A673 (cell line): ENCODE measurements at regions not wholly inside any gene's neighbourhood (a gene's known extent, or its start where the extent isn't known, plus 50 kb on each side); places are given as distances from the start of the nearest gene placed in this dataset.

Experiments used
- BruUV-seq: library from RNA; stranded (reverse); fragments of 400-500 nt; replicated peaks from 2 replicates; lab custom pipeline; 2021; lab: Mats Ljungman, UMichigan
- CTCF ChIA-PET: fragments of 300-600 bp; sonication (Branson Sonifier 250); formaldehyde crosslinking; loops from one replicate; lab custom pipeline; 2022; ENCODE audit warnings: antibody characterized with exemption; lab: Charles Lee
- POLR2A ChIA-PET: fragments of 300-600 bp; sonication (Branson Sonifier 250); formaldehyde crosslinking; loops from one replicate; lab custom pipeline; 2022; ENCODE audit warnings: antibody characterized with exemption; ENCODE audit not compliant: low non-redundant PET; lab: Charles Lee
- DNase-seq: peaks from one replicate; pipeline ENCODE4 v3.0.0-alpha.2; 2015; ENCODE audit warnings: low spot score
- H3K27ac ChIP-seq: fragments of 200-600 bp; sonication (generic); 2 replicates; pipeline ENCODE4 v1.5.1; 2016; ENCODE audit warnings: mixed run types, low read depth, mild to moderate bottlenecking, mixed read lengths, antibody characterized with exemption, low read length; ENCODE audit not compliant: poor library complexity, severe bottlenecking
- H3K27me3 ChIP-seq: fragments of 200-600 bp; sonication (generic); replicated peaks from 2 replicates; pipeline ENCODE4 v1.6.1; 2017; ENCODE audit warnings: mixed run types, low read depth, mild to moderate bottlenecking, mixed read lengths, antibody characterized with exemption, low read length; ENCODE audit not compliant: insufficient read depth, poor library complexity
- H3K36me3 ChIP-seq: fragments of 200-600 bp; sonication (generic); 2 replicates; pipeline ENCODE4 v1.6.1; 2016; ENCODE audit warnings: mixed run types, mild to moderate bottlenecking, mixed read lengths, antibody characterized with exemption, low read length; ENCODE audit not compliant: insufficient read depth, poor library complexity, severe bottlenecking
- H3K4me1 ChIP-seq: fragments of 200-600 bp; sonication (generic); 2 replicates; pipeline ENCODE4 v1.6.1; 2017; ENCODE audit warnings: mixed run types, mild to moderate bottlenecking, mixed read lengths, antibody characterized with exemption, low read length; ENCODE audit not compliant: insufficient read depth, poor library complexity, severe bottlenecking
- H3K4me3 ChIP-seq: fragments of 200-600 bp; sonication (generic); 2 replicates; pipeline ENCODE4 v1.5.1; 2016; ENCODE audit warnings: low read depth, mixed run types, mild to moderate bottlenecking, mixed read lengths, low read length; ENCODE audit not compliant: poor library complexity, severe bottlenecking
- H3K9me3 ChIP-seq: fragments of 200-600 bp; sonication (generic); 2 replicates; pipeline ENCODE4 v1.6.1; 2016; ENCODE audit warnings: mixed run types, low read depth, mild to moderate bottlenecking, mixed read lengths, antibody characterized with exemption, low read length; ENCODE audit not compliant: poor library complexity, severe bottlenecking
- EZH2 ChIP-seq: fragments of 200-600 bp; sonication (generic); IDR thresholded peaks from 2 replicates; pipeline ENCODE4 v1.6.1; 2017; ENCODE audit warnings: borderline replicate concordance, low read depth, mild to moderate bottlenecking, mixed read lengths, antibody characterized with exemption, low read length; ENCODE audit not compliant: poor library complexity, severe bottlenecking
- intact Hi-C: fragments of 100-400 bp; cut with micrococcal nuclease; formaldehyde crosslinking; loops from one replicate; pipeline ENCODE4 v1.10.0; 2022; ENCODE audit not compliant: unreplicated experiment
- TF ChIP-seq, protein P1 (sequence below): fragments of 300-800, 200-600 bp; sonication (generic); conservative IDR thresholded peaks from 2 replicates; pipeline ENCODE4 v1.5.1; 2017; ENCODE audit warnings: low read depth, mild to moderate bottlenecking, antibody characterized with exemption, low read length, moderate library complexity, mixed read lengths

DNA sequence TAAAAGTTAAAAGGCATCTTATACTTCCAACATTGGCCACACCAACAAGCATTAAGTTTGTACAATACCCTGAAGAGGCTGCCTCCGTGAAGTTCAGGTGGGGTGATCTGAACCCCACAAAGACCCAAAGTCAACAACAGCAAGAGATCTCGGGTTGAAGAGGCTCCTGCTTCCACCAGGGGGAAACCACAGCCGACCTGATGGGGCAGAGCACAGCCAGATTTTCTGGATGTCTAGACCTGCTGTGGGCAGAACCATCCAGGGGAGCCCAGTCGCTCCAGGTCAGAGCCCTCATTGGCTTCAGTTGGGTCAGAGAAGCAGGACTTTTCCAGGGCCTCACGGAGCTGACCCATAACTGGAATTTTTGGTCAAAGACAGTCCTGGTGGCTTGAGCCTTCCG is 66.5 kb upstream of the ACKR3 start:
- CTCF ChIA-PET = no interaction called here
- Histone ChIP-seq H3K4me1 (no peaks in the 10 kb centered on the region), H3K36me3 (no peaks in the 10 kb centered on the region), H3K9me3 (no peaks in the 10 kb centered on the region), H3K27ac (no peak overlapping the region), H3K27me3 (peaks cover 31% of the 10 kb centered on the region), H3K4me3 (no peak overlapping the region)
- POLR2A ChIA-PET = interaction anchor here (0.7 kb wide), 1 partner anchor 1940 kb away, joined by 22 read pairs; no protein-coding TSS in a partner anchor
- intact Hi-C loops = no loop called here
- no TSS peak for BruUV-seq
- no peak for DNase-seq
- TF ChIP-seq, protein P1, sequence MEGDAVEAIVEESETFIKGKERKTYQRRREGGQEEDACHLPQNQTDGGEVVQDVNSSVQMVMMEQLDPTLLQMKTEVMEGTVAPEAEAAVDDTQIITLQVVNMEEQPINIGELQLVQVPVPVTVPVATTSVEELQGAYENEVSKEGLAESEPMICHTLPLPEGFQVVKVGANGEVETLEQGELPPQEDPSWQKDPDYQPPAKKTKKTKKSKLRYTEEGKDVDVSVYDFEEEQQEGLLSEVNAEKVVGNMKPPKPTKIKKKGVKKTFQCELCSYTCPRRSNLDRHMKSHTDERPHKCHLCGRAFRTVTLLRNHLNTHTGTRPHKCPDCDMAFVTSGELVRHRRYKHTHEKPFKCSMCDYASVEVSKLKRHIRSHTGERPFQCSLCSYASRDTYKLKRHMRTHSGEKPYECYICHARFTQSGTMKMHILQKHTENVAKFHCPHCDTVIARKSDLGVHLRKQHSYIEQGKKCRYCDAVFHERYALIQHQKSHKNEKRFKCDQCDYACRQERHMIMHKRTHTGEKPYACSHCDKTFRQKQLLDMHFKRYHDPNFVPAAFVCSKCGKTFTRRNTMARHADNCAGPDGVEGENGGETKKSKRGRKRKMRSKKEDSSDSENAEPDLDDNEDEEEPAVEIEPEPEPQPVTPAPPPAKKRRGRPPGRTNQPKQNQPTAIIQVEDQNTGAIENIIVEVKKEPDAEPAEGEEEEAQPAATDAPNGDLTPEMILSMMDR = 0 out of 2 replicates have a peak, but pooled peaks have one; percentile 12
- no peak for TF ChIP-seq EZH2

DNA sequence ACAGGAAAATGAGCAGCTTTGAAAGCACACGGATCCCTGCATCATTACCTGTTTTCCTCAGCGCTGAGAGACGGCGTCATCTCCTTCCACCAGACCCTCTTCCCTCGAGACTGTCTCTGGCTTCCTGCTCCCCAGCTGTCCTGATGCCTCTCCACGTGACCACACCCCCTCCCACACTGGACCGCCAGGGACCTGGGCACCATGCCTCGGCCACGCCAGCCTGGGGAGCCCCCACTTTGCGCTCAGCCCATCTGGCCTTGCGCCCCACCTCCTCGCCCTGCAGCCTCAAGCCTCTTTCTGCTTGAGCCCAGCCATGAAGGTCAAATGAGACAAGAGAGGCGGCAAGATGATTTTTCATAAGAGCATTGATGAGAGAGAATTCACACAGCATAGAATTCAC is 66.0 kb upstream of the ACKR3 start:
- ChIA-PET POLR2A (no interaction called here), CTCF (no interaction called here)
- intact Hi-C loops = no loop called here

DNA sequence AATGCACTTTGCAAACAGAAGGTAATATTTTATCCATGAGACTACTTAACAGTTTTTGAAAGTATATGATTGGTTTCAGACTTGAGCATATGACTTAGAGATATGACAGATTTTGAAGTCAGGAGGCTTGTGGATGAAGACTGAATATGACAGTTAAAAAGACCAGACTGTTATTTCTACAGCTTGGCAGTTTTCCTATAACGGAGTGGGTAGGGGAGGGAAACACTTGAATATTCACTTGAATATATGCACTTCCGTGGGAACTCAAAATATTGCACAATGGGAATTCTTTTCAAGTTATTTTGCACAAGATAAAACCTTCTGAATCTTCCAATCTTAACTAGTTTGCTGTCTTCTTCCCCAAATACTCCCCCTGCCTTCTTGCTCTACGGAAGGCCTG is 64.6 kb upstream of the ACKR3 start:
- H3K36me3 ChIP-seq = no peaks in the 10 kb centered on the region
- ChIA-PET CTCF (no interaction called here), POLR2A (no interaction called here)
- intact Hi-C loops = no loop called here
- no peak overlapping the region for H3K4me3 ChIP-seq
- TF ChIP-seq EZH2 = no peak
- TF ChIP-seq, protein P1 = no peak
- no TSS peak for BruUV-seq
- no peaks in the 10 kb centered on the region for H3K4me1 ChIP-seq
- no peak overlapping the region for H3K27ac ChIP-seq
- no peak for DNase-seq
- peaks cover 49% of the 10 kb centered on the region for H3K27me3 ChIP-seq
- H3K9me3 ChIP-seq = no peaks in the 10 kb centered on the region

More for the DNA sequence above, 66.0 kb upstream of the ACKR3 start:
- H3K4me1 ChIP-seq = no peaks in the 10 kb centered on the region
- H3K27me3 ChIP-seq = peaks cover 36% of the 10 kb centered on the region
- DNase-seq = no peak
- BruUV-seq = no TSS peak
- no peaks in the 10 kb centered on the region for H3K9me3 ChIP-seq
- H3K36me3 ChIP-seq = no peaks in the 10 kb centered on the region
- TF ChIP-seq, protein P1 = no peak
- TF ChIP-seq EZH2 = no peak
- no peak overlapping the region for H3K27ac ChIP-seq
- H3K4me3 ChIP-seq = no peak overlapping the region
